GM18873 (cell line): ENCODE measurements at regions not wholly inside any gene's neighbourhood (a gene's known extent, or its start where the extent isn't known, plus 50 kb on each side); places are given as distances from the start of the nearest gene placed in this dataset.
"Not testable (repeated sequence)": the region's sequence is repeated elsewhere in the genome, so short reads cannot be mapped to it uniquely, and the experiment has no call there.

ENCODE experiments used
- ATAC-seq: cut with Tn5 transposase; IDR thresholded peaks from one replicate; pipeline ENCODE4 v1.9.1; 2021; ENCODE audit warnings: mild to moderate bottlenecking, moderate library complexity, moderate number of reproducible peaks; ENCODE audit not compliant: unreplicated experiment, low FRiP score

- ATAC-seq = not testable (repeated sequence)
These were observed 202.2 kb downstream of the ZC3H11B start for GRCh38 chr1:219410721-219411120.

DNA sequence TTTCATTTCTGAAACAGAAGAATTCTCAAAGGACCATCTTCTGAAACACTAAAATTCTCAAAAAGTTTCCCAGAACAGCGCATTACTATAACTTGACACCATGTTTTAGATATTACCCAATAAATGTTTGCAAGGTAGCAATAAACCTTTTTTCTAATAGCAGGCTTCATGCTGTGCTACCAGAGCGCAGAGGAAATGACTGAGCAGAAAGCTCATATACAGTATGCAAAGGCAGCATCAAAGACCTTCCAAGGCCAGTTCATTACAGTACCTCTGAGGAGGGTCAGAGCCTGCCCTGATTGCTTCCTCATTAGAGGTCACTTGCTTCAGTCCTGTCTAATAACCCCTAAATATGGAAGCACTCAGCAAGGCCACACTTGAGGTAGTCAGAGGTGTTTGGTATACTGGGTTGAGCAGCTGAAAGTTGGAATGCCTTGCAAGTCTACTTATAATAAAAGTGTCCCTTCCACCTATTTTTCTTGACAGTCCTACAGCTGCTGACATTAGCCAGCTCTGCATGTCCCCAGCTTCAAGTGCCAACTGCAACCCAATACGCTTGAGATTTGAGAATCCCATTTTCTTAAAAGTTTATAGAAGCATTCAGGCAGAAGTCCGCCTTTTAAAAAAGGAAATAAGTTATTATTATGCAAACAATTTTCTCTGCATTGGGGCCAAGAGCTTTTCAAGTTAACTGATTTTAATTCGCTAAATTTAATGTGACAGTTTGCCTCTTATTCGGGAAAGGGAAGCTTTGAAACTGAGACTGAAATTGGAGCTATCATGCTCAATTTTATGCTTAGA, 207.2 kb downstream of the ZC3H11B start:
- no peak for ATAC-seq

- no peak for ATAC-seq
These were observed 208.3 kb downstream of the ZC3H11B start for GRCh38 chr1:219404629-219405028.

DNA sequence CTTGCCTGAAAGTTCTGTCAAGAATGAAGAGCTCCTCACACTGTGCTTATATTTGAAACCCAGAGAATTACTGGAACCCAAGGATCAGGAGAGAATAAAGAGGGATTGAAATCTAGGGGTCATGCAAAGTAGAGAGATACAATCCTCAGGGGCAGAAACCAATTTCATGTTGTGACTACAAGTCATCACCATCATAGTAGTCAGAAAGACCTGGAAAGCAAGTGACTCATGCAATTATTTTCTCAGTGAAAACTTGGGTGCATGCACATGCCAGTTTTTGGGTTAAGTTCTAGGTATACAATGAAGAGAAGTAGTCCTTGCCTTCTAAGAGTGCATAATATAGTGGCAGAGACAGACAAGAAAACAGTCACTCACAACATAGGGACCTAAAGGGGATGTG, 210.0 kb downstream of the ZC3H11B start:
- ATAC-seq = no peak

DNA sequence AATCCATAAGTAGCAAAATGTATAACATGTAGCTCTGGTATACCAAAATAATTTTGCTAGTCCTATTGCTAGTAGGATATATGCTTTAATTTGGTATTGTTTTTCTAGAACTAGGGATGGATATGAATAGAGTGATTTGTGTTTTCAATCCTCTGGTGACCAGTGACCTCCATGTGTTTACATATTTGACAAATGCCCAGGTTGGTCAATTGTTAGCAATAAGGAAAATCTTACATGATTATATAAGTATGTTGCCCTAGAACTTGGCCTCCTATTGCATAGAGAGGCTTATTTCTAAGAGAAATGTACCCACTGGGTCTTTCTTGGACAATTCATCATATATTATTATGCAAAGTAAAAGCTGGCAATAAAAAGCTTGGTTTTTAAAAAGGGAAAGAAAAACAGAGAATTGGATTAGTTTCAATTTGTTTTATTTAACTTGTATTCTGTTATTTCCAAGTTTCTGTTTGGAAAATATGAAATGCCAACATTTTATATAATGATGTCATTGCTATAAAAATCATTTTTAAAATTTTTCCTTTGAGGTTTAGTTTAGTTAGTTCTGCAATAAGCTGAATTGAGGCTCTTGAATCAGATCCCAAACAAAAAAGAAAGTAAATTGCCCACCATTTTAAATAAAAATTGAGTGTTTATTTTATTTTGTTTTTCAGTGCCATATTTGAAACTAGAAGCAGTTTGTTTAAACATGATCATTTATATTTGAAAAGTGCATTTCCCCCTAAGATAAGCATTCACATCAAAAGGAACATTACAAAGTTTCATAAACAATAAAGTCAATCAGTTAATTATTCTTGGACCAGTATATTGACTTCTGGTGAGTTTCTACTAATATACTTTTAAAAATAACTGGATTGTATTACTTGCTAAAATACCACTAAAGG, 210.9 kb downstream of the ZC3H11B start:
- ATAC-seq = no peak

DNA sequence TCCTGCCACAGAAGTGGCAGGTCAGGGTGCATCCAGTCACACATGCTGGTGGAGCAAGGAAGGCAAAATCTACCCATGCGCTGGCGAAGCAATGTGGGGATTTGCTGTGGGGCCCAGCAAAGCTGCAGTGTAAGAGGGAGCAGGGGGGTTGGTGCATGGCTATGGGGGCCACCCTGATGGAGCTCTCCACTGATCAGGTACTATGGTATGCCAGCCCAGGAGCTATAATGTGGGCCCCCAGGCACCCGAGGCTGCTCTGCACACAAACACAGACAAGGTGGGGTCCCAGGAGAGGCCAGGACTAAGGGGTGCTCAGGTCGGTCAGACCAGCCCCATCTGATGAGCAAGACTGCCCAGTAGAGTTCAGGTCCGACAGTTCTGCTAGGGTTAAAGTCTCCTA, 213.5 kb downstream of the ZC3H11B start:
- no peak for ATAC-seq

DNA sequence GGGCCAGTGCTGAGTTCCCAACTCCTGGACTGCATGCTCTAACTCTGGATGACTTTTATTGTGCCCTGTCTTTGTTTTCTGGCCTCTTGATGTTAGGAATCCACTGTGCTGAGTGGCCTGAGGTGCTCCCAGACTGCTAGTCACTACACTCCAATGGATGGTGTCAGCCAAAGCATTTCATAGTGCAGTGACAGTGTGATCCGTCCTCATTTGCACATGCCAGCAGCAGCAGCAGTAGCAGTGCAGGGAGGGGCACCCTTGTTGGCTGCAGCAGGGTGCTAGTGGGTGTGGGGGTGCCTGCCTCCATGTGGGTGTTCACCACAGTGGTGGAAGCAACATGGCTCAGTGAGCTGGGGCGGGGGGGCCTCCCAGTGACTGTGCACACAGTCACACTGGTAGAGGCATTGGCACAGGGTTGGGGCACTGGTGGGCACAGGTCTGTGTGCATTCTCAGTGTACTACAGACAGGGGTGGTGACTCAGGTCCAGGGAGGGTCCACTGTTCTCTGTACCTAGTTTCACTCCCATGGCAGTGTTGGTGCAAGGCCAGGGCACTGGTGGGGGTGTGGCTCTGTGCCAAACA, 214.0 kb downstream of the ZC3H11B start:
- ATAC-seq = no peak

DNA sequence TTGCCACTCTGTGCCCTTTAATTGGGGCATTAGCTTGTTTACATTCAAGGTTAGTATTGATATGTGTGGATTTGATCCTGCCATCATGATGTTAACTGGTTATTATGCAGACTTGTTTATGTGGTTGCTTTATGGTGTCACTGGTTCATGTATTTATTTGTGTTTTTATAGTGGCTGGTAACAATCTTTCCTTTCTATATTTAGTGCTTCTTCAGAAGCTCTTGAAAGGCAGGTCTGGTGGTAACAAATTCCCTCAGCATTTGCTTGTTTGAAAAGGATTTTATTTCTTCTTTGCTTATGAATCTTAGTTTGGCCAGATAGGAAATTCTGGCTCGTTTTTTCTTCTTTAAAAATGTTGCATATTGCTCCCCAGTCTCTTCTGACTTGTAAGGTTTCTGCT, 215.4 kb downstream of the ZC3H11B start:
- ATAC-seq = no peak

DNA sequence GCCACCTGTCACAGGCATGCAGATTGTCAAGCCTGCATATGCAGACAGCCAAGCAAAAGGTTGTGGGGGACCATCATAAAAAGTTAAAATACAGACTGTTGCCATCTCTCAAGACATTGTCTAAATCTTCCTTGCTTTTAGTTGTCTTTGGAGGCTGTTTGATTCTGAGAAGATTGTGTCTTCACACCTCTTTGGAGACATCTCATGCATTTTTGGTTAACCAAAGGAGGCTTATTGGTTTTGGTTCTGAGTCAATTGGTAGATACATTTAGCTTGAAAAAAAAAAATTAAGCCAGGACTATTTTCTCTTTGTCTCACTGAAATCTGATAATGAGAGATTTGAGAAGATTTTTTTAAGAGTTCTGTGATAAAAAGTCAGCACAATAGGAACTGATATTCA, 217.6 kb downstream of the LYPLAL1 start:
- no peak for ATAC-seq

GRCh38 chr1:219387211-219387610, 213.5 kb downstream of the LYPLAL1 start:
- no peak for ATAC-seq

GRCh38 chr1:219385787-219386427, 212.2 kb downstream of the LYPLAL1 start:
- ATAC-seq = peak; percentile 87

GRCh38 chr1:219383281-219383680, 209.6 kb downstream of the LYPLAL1 start:
- no peak for ATAC-seq

- ATAC-seq = no peak
These were observed 207.7 kb downstream of the LYPLAL1 start for GRCh38 chr1:219381396-219381795.

- no peak for ATAC-seq
These were observed 206.8 kb downstream of the LYPLAL1 start for GRCh38 chr1:219380463-219380862.

DNA sequence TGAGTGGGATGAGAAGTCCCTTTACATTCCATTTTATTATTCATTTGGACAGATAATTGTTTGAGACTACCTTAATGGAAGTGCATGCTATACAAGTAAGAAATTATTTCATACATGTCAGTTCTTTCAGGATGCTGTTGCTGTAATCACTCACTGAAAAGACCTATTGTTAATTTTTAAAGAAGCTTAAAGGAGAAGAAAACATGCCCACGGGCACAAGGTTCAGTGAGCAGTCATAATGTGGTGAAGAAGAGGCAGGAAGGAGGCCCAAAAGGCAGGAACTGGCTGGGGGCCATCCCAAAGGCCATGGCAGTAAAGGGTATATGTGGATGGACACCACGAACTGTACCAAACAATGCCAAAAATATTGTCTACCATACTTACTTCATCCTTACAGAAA, 206.0 kb downstream of the LYPLAL1 start:
- no peak for ATAC-seq

GRCh38 chr1:219374636-219375035, 201.0 kb downstream of the LYPLAL1 start:
- no peak for ATAC-seq

GRCh38 chr1:219374046-219374566, 200.4 kb downstream of the LYPLAL1 start:
- ATAC-seq = no peak

DNA sequence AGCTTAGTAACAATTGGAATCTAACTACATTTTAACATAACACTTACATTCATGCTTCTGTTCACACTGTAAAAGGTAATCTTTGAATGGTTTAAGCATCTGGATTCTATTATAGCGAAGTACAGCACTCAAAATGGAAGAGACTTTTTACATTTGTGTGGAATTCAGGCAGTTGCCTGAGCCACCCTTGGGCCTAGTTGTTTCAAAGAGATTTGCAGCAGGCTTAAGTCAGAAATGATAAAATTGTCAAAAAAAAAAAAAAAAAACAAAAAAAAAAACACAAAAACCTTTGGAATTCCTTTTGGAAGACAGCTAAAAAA, 199.9 kb downstream of the LYPLAL1 start:
- no peak for ATAC-seq

DNA sequence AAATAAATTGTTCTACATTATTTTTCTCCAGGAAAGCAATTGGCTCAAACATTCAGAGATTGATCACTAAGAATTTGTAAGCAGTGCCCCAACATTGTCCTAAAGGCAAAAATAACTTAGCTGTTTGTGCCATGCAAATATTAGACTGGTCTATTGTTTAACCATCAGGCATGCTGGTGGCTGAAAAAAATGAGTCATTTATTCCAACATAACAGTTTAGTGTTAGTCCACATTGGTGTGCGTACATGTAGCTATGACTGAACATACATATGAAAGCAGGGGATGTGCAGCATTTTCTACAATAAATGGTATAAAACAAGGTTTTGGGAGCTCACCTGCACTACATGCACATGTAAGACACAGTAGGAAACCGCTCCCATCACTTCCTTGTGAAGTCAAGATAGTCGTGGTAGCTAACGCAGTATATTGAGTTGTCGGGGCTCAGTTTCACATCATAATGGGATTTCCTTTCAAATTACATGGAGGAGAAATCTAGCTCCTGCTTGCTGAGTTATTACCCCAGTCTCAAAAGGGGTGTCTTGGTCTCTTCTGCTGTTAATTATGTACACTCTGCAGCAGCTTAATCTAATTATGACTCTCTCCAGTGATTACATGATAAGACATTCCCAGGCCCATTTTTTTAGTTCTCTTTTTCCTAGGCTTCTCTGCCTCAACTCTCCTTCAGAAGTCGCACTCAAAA, 199.4 kb downstream of the LYPLAL1 start:
- ATAC-seq = no peak

DNA sequence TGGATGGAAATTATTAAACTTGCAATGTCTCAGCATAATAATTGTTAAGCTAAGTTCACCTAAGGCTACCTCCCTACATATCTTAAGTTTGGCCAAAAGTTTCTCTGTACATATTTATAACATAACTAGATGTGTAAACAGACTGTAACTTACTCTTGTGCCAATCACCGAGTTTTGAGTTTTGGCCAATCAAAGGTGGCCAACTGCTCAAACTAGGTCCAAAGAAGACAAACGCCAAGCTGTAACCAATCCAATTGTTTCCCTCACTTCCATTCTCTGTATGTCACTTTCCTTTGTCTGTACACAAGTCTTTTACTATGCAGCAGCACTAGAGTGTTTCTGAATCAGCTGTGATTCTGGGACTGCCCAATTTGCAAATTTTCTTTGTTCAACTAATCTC, 197.8 kb downstream of the LYPLAL1 start:
- ATAC-seq = no peak
